ENCODE measurements at regions not wholly inside any gene's neighbourhood (a gene's known extent, or its start where the extent isn't known, plus 50 kb on each side); places are given as distances from the start of the nearest gene placed in this dataset.

- H3K27me3 ChIP-seq (ENCODE audit: control insufficient read depth in 1 of 2, insufficient read depth in 2 of 2, low read length in 2 of 2), result no peaks in the 10 kb centered on the region
- no peaks in the 10 kb centered on the region for H3K36me3 ChIP-seq (ENCODE audit: control insufficient read depth in 2 of 2, insufficient read depth in 2 of 2, low read length in 1 of 2)
- H3K9me3 ChIP-seq (ENCODE audit: control insufficient read depth in 2 of 2, insufficient read depth in 1 of 2, low read depth in 1 of 2, low read length in 1 of 2), result no peaks in the 10 kb centered on the region
- H3K4me3 ChIP-seq (ENCODE audit: low read depth in 1 of 2, low read length in 2 of 2), result no peak overlapping the region
- 90 to 94% methylated on average over 4 of the region's 4 CpGs for WGBS, 2 donors
- peaks cover 0 to 8% of the 10 kb centered on the region in 2 donors for H3K4me1 ChIP-seq (ENCODE audit: control insufficient read depth in 2 of 2, insufficient read depth in 2 of 2, low read length in 1 of 2)
- no peak overlapping the region for H3K27ac ChIP-seq (ENCODE audit: low read depth in 2 of 2, low read length in 1 of 2)
These were observed 62.9 kb upstream of the DOCK1 start for GRCh38 chr10:126842356-126842755.

- Histone ChIP-seq H3K4me3 (ENCODE audit: low read depth in 1 of 2, low read length in 2 of 2) (no peak overlapping the region), H3K27me3 (ENCODE audit: control insufficient read depth in 1 of 2, insufficient read depth in 2 of 2, low read length in 2 of 2) (no peaks in the 10 kb centered on the region), H3K27ac (ENCODE audit: low read depth in 2 of 2, low read length in 1 of 2) (no peak overlapping the region), H3K9me3 (ENCODE audit: control insufficient read depth in 2 of 2, insufficient read depth in 1 of 2, low read depth in 1 of 2, low read length in 1 of 2) (no peaks in the 10 kb centered on the region), H3K4me1 (ENCODE audit: control insufficient read depth in 2 of 2, insufficient read depth in 2 of 2, low read length in 1 of 2) (peaks cover 0 to 8% of the 10 kb centered on the region in 2 donors), H3K36me3 (ENCODE audit: control insufficient read depth in 2 of 2, insufficient read depth in 2 of 2, low read length in 1 of 2) (no peaks in the 10 kb centered on the region)
- WGBS, 2 donors, result 65 to 77% methylated on average over 10 of the region's 10 CpGs
These were observed 62.4 kb upstream of the DOCK1 start for GRCh38 chr10:126842836-126843235.

- H3K36me3 ChIP-seq (ENCODE audit: control insufficient read depth in 2 of 2, insufficient read depth in 2 of 2, low read length in 1 of 2), result no peaks in the 10 kb centered on the region
- H3K4me3 ChIP-seq (ENCODE audit: low read depth in 1 of 2, low read length in 2 of 2), result no peak overlapping the region
- H3K9me3 ChIP-seq (ENCODE audit: control insufficient read depth in 2 of 2, insufficient read depth in 1 of 2, low read depth in 1 of 2, low read length in 1 of 2), result no peaks in the 10 kb centered on the region
- 83 to 94% methylated on average over 8 of the region's 8 CpGs for WGBS, 2 donors
- no peak overlapping the region for H3K27ac ChIP-seq (ENCODE audit: low read depth in 2 of 2, low read length in 1 of 2)
- H3K4me1 ChIP-seq (ENCODE audit: control insufficient read depth in 2 of 2, insufficient read depth in 2 of 2, low read length in 1 of 2), result peaks cover 0 to 8% of the 10 kb centered on the region in 2 donors
- no peaks in the 10 kb centered on the region for H3K27me3 ChIP-seq (ENCODE audit: control insufficient read depth in 1 of 2, insufficient read depth in 2 of 2, low read length in 2 of 2)
These were observed 61.8 kb upstream of the DOCK1 start for GRCh38 chr10:126843299-126843934.

GRCh38 chr10:126844406-126844805 lies 60.8 kb upstream of the DOCK1 start:
- WGBS, 2 donors, result 55 to 59% methylated on average over 6 of the region's 6 CpGs
- peaks cover 0 to 8% of the 10 kb centered on the region in 2 donors for H3K4me1 ChIP-seq (ENCODE audit: control insufficient read depth in 2 of 2, insufficient read depth in 2 of 2, low read length in 1 of 2)
- no peak overlapping the region for H3K27ac ChIP-seq (ENCODE audit: low read depth in 2 of 2, low read length in 1 of 2)
- no peak overlapping the region for H3K4me3 ChIP-seq (ENCODE audit: low read depth in 1 of 2, low read length in 2 of 2)
- no peaks in the 10 kb centered on the region for H3K9me3 ChIP-seq (ENCODE audit: control insufficient read depth in 2 of 2, insufficient read depth in 1 of 2, low read depth in 1 of 2, low read length in 1 of 2)
- no peaks in the 10 kb centered on the region for H3K27me3 ChIP-seq (ENCODE audit: control insufficient read depth in 1 of 2, insufficient read depth in 2 of 2, low read length in 2 of 2)
- no peaks in the 10 kb centered on the region for H3K36me3 ChIP-seq (ENCODE audit: control insufficient read depth in 2 of 2, insufficient read depth in 2 of 2, low read length in 1 of 2)

GRCh38 chr10:126846469-126846868 lies 58.8 kb upstream of the DOCK1 start:
- Histone ChIP-seq H3K27ac (ENCODE audit: low read depth in 2 of 2, low read length in 1 of 2) (no peak overlapping the region), H3K36me3 (ENCODE audit: control insufficient read depth in 2 of 2, insufficient read depth in 2 of 2, low read length in 1 of 2) (no peaks in the 10 kb centered on the region), H3K9me3 (ENCODE audit: control insufficient read depth in 2 of 2, insufficient read depth in 1 of 2, low read depth in 1 of 2, low read length in 1 of 2) (no peaks in the 10 kb centered on the region), H3K4me1 (ENCODE audit: control insufficient read depth in 2 of 2, insufficient read depth in 2 of 2, low read length in 1 of 2) (no peaks in the 10 kb centered on the region), H3K27me3 (ENCODE audit: control insufficient read depth in 1 of 2, insufficient read depth in 2 of 2, low read length in 2 of 2) (no peaks in the 10 kb centered on the region), H3K4me3 (ENCODE audit: low read depth in 1 of 2, low read length in 2 of 2) (no peak overlapping the region)
- 88% methylated on average over 9 of the region's 9 CpGs for WGBS, 2 donors

- H3K9me3 ChIP-seq (ENCODE audit: control insufficient read depth in 2 of 2, insufficient read depth in 1 of 2, low read depth in 1 of 2, low read length in 1 of 2), result no peaks in the 10 kb centered on the region
- no peaks in the 10 kb centered on the region for H3K4me1 ChIP-seq (ENCODE audit: control insufficient read depth in 2 of 2, insufficient read depth in 2 of 2, low read length in 1 of 2)
- H3K4me3 ChIP-seq (ENCODE audit: low read depth in 1 of 2, low read length in 2 of 2), result no peak overlapping the region
- H3K36me3 ChIP-seq (ENCODE audit: control insufficient read depth in 2 of 2, insufficient read depth in 2 of 2, low read length in 1 of 2), result no peaks in the 10 kb centered on the region
- WGBS, 2 donors, result 86 to 91% methylated on average over 2 of the region's 2 CpGs
- peaks cover 0 to 3% of the 10 kb centered on the region in 2 donors for H3K27me3 ChIP-seq (ENCODE audit: control insufficient read depth in 1 of 2, insufficient read depth in 2 of 2, low read length in 2 of 2)
- no peak overlapping the region for H3K27ac ChIP-seq (ENCODE audit: low read depth in 2 of 2, low read length in 1 of 2)
These were observed 58.3 kb upstream of the DOCK1 start for GRCh38 chr10:126846959-126847358.

GRCh38 chr10:126847666-126848065 lies 57.6 kb upstream of the DOCK1 start:
- Histone ChIP-seq H3K27ac (ENCODE audit: low read depth in 2 of 2, low read length in 1 of 2) (no peak overlapping the region), H3K27me3 (ENCODE audit: control insufficient read depth in 1 of 2, insufficient read depth in 2 of 2, low read length in 2 of 2) (peaks cover 0 to 3% of the 10 kb centered on the region in 2 donors), H3K9me3 (ENCODE audit: control insufficient read depth in 2 of 2, insufficient read depth in 1 of 2, low read depth in 1 of 2, low read length in 1 of 2) (no peaks in the 10 kb centered on the region)

GRCh38 chr10:126849646-126850045 lies 55.6 kb upstream of the DOCK1 start:
- Histone ChIP-seq H3K27me3 (ENCODE audit: control insufficient read depth in 1 of 2, insufficient read depth in 2 of 2, low read length in 2 of 2) (peaks cover 0 to 3% of the 10 kb centered on the region in 2 donors), H3K4me1 (ENCODE audit: control insufficient read depth in 2 of 2, insufficient read depth in 2 of 2, low read length in 1 of 2) (no peaks in the 10 kb centered on the region), H3K27ac (ENCODE audit: low read depth in 2 of 2, low read length in 1 of 2) (no peak overlapping the region), H3K36me3 (ENCODE audit: control insufficient read depth in 2 of 2, insufficient read depth in 2 of 2, low read length in 1 of 2) (no peaks in the 10 kb centered on the region), H3K9me3 (ENCODE audit: control insufficient read depth in 2 of 2, insufficient read depth in 1 of 2, low read depth in 1 of 2, low read length in 1 of 2) (no peaks in the 10 kb centered on the region), H3K4me3 (ENCODE audit: low read depth in 1 of 2, low read length in 2 of 2) (no peak overlapping the region)
- WGBS, 2 donors, result 92 to 97% methylated on average over 3 of the region's 3 CpGs

More at GRCh38 chr10:126847666-126848065, 57.6 kb upstream of the DOCK1 start:
- no peaks in the 10 kb centered on the region for H3K36me3 ChIP-seq (ENCODE audit: control insufficient read depth in 2 of 2, insufficient read depth in 2 of 2, low read length in 1 of 2)
- H3K4me3 ChIP-seq (ENCODE audit: low read depth in 1 of 2, low read length in 2 of 2), result no peak overlapping the region
- no peaks in the 10 kb centered on the region for H3K4me1 ChIP-seq (ENCODE audit: control insufficient read depth in 2 of 2, insufficient read depth in 2 of 2, low read length in 1 of 2)
- WGBS, 2 donors, result 89 to 92% methylated on average over 7 of the region's 7 CpGs

GRCh38 chr10:126851414-126852108 lies 53.7 kb upstream of the DOCK1 start:
- no peak overlapping the region for H3K4me3 ChIP-seq (ENCODE audit: low read depth in 1 of 2, low read length in 2 of 2)
- H3K4me1 ChIP-seq (ENCODE audit: control insufficient read depth in 2 of 2, insufficient read depth in 2 of 2, low read length in 1 of 2), result no peaks in the 10 kb centered on the region
- H3K27me3 ChIP-seq (ENCODE audit: control insufficient read depth in 1 of 2, insufficient read depth in 2 of 2, low read length in 2 of 2), result peaks cover 0 to 3% of the 10 kb centered on the region in 2 donors
- 51 to 72% methylated on average over 7 of the region's 7 CpGs for WGBS, 2 donors
- no peaks in the 10 kb centered on the region for H3K36me3 ChIP-seq (ENCODE audit: control insufficient read depth in 2 of 2, insufficient read depth in 2 of 2, low read length in 1 of 2)
- no peak overlapping the region for H3K27ac ChIP-seq (ENCODE audit: low read depth in 2 of 2, low read length in 1 of 2)
- no peaks in the 10 kb centered on the region for H3K9me3 ChIP-seq (ENCODE audit: control insufficient read depth in 2 of 2, insufficient read depth in 1 of 2, low read depth in 1 of 2, low read length in 1 of 2)

Measured in esophagus (tissue), 2 donors.